Activated CD4-positive, alpha-beta T cell treated with anti-CD3 and anti-CD28 coated beads for 48 hours (primary cell): ENCODE measurements at regions not wholly inside any gene's neighbourhood (a gene's known extent, or its start where the extent isn't known, plus 50 kb on each side); places are given as distances from the start of the nearest gene placed in this dataset.
"Not testable (repeated sequence)": the region's sequence is repeated elsewhere in the genome, so short reads cannot be mapped to it uniquely, and the experiment has no call there.

Source experiments
- DNase-seq: peaks from one replicate; pipeline ENCODE4 v3.0.0-alpha.2; 2020

- not testable (repeated sequence) for DNase-seq
Measured at GRCh38 chr21:13907385-13907784, 297.8 kb downstream of the POTED start.

- DNase-seq, result not testable (repeated sequence)
Measured at GRCh38 chr21:13896596-13897247, 287.1 kb downstream of the POTED start.

- DNase-seq, result not testable (repeated sequence)
Measured at GRCh38 chr21:13893617-13894016, 284.0 kb downstream of the POTED start.

- DNase-seq, result not testable (repeated sequence)
Measured at GRCh38 chr21:13893025-13893424, 283.4 kb downstream of the POTED start.

- DNase-seq, result not testable (repeated sequence)
Measured at GRCh38 chr21:13892146-13892751, 282.7 kb downstream of the POTED start.

- DNase-seq, result not testable (repeated sequence)
Measured at GRCh38 chr21:13889176-13889575, 279.6 kb downstream of the POTED start.

GRCh38 chr21:13883641-13884395 lies 274.2 kb downstream of the POTED start:
- not testable (repeated sequence) for DNase-seq

GRCh38 chr21:13877503-13877902 lies 267.9 kb downstream of the POTED start:
- DNase-seq, result not testable (repeated sequence)

- not testable (repeated sequence) for DNase-seq
Measured at GRCh38 chr21:13876999-13877398, 267.4 kb downstream of the POTED start.

- not testable (repeated sequence) for DNase-seq
Measured at GRCh38 chr21:13874001-13874400, 264.4 kb downstream of the POTED start.

GRCh38 chr21:13854638-13855037 lies 245.1 kb downstream of the POTED start:
- DNase-seq, result no peak

GRCh38 chr21:13850808-13851207 lies 241.2 kb downstream of the POTED start:
- not testable (repeated sequence) for DNase-seq

- DNase-seq, result not testable (repeated sequence)
Measured at GRCh38 chr21:13849489-13849888, 239.9 kb downstream of the POTED start.

- peak; percentile 13 for DNase-seq
Measured at GRCh38 chr21:13846718-13847117, 237.1 kb downstream of the POTED start.

- not testable (repeated sequence) for DNase-seq
Measured at GRCh38 chr21:13844574-13844973, 235.0 kb downstream of the POTED start.

GRCh38 chr21:13843081-13843480 lies 233.5 kb downstream of the POTED start:
- not testable (repeated sequence) for DNase-seq

- not testable (repeated sequence) for DNase-seq
Measured at GRCh38 chr21:13827666-13828065, 218.1 kb downstream of the POTED start.

GRCh38 chr21:13827201-13827600 lies 217.6 kb downstream of the POTED start:
- DNase-seq, result no peak

- DNase-seq, result not testable (repeated sequence)
Measured at GRCh38 chr21:13826511-13826910, 216.9 kb downstream of the POTED start.

GRCh38 chr21:13825218-13825778 lies 215.7 kb downstream of the POTED start:
- not testable (repeated sequence) for DNase-seq

- not testable (repeated sequence) for DNase-seq
Measured at GRCh38 chr21:13820286-13820685, 210.7 kb downstream of the POTED start.

GRCh38 chr21:13812191-13812590 lies 202.6 kb downstream of the POTED start:
- not testable (repeated sequence) for DNase-seq

GRCh38 chr21:13810559-13810958 lies 201.0 kb downstream of the POTED start:
- DNase-seq, result not testable (repeated sequence)
